Stomach (tissue), 8 donors: ENCODE measurements at regions not wholly inside any gene's neighbourhood (a gene's known extent, or its start where the extent isn't known, plus 50 kb on each side); places are given as distances from the start of the nearest gene placed in this dataset.
"Not testable (repeated sequence)": the region's sequence is repeated elsewhere in the genome, so short reads cannot be mapped to it uniquely, and the experiment has no call there.

ENCODE experiments used
- DNase-seq, 2 donors: peaks; one replicate each; pipeline versions ENCODE4 v3.0.0 to v3.0.0-alpha.2; 2013 to 2019
- H3K27ac ChIP-seq, 5 donors: fragments of 200-600 bp in 4 of 5; sonication (generic) in 4 of 5; one replicate each; pipeline ENCODE4 v1.5.1; 2013 to 2019; ENCODE audit warnings: mild to moderate bottlenecking in 1 of 5, moderate library complexity in 1 of 5
- H3K27me3 ChIP-seq, 3 donors: fragments of 200-600 bp; sonication (generic); one replicate each; pipeline ENCODE4 v1.5.1; 2017 to 2019; ENCODE audit warnings: mixed run types in 1 of 3
- H3K36me3 ChIP-seq, 4 donors: fragments of 200-600 bp; sonication (generic); 1 replicate in 3 of 4; 2 replicates in 1 of 4; pipeline ENCODE4 v1.5.1; 2016 to 2019
- H3K4me1 ChIP-seq, 4 donors: fragments of 200-600 bp; sonication (generic); one replicate each; pipeline ENCODE4 v1.5.1; 2016 to 2019
- H3K4me3 ChIP-seq, 4 donors: fragments of 200-600 bp; sonication (generic) in 3 of 4; one replicate each; pipeline ENCODE4 v1.5.1; 2016 to 2019; ENCODE audit warnings: mild to moderate bottlenecking in 1 of 4
- H3K9me3 ChIP-seq, 4 donors: fragments of 200-600 bp; sonication (generic); one replicate each; pipeline ENCODE4 v1.5.1; 2016 to 2019
- CTCF ChIP-seq, 7 experiments: fragments of 450-650 bp in 4 of 7; fragments of 200-600 bp in 3 of 7; sonication (generic) in 3 of 7; IDR thresholded peaks; one replicate each; pipeline ENCODE4 v1.5.1; 2016 to 2019; ENCODE audit warnings: antibody characterized with exemption in 7 of 7, control low read depth in 2 of 7, mild to moderate bottlenecking in 1 of 7
- EP300 ChIP-seq: sonication (generic); formaldehyde crosslinking; IDR thresholded peaks from one replicate; pipeline ENCODE4 v1.6.1; 2017; ENCODE audit warnings: antibody characterized with exemption
- POLR2A ChIP-seq, 4 donors: fragments of 450-650 bp; IDR thresholded peaks; one replicate each; pipeline ENCODE4 v1.6.1; 2016; ENCODE audit warnings: antibody characterized with exemption in 4 of 4, control low read depth in 2 of 4, mild to moderate bottlenecking in 1 of 4, moderate library complexity in 1 of 4
- POLR2AphosphoS5 ChIP-seq, 3 donors: sonication (generic); formaldehyde crosslinking; IDR thresholded peaks; one replicate each; pipeline ENCODE4 v1.6.1; 2016; ENCODE audit warnings: antibody characterized with exemption in 3 of 3
- WGBS, 5 donors: extraction: QIAGEN DNeasy Blood & Tissue Kit in 3 of 5; methylation state at CpG; one replicate each; pipeline versions ENCODE4 v1.1.5 to v1.1.7; 2013 to 2018; 5-methylcytosine and 5-hydroxymethylcytosine counted together
- intact Hi-C: fragments of 100-400 bp; cut with DNase I; formaldehyde crosslinking; loops from one replicate; pipeline ENCODE4 v1.15.1; 2023; ENCODE audit warnings: low total_unique reads
- donor health status: healthy with polysubstance abuse.
- donor health status: Bipolar disorder and iron deficiency.
- donor health status: healthy.

DNA sequence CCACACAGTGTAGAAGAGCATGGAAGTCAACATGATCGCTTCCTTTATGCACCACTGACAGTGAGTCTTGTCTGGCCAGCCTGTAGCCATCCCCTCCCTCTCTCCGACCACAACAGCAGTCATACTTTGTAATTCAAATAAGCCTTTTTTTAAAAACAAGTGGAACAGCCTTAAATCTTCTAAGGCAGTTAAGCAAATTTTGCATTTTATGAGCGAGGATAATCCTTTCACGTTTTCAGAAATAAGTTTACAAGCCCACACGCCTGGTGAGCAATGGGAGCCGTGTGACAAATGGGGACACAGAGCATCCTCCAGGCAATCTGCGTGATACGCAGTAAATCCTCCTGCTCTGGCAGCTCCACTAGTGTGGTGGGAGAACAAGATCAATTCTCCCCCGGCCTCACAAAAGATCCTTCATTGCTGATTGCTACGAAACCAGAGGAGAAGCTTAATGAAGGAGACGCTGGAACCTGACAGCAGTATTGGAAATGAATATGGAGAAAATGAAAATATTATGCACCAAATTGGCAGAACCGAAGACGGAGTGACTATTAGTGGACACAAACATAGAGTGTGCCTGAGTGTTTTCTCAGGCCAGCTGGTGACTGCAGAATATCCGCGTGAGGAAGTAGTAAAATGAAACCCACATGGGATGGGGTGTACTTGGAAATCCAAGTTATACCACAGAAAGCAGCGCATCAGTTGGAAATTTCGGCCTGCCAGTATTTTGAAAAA lies 104.2 kb upstream of the CDCA7L start:
- Histone ChIP-seq H3K4me3 (no peak overlapping the region), H3K27ac (no peak overlapping the region), H3K9me3 (no peaks in the 10 kb centered on the region), H3K36me3 (no peaks in the 10 kb centered on the region), H3K27me3 (no peaks in the 10 kb centered on the region), H3K4me1 (no peaks in the 10 kb centered on the region)
- WGBS, 5 donors, result 86 to 89% (median 88%) methylated on average over 17 of the region's 17 CpGs
- TF ChIP-seq POLR2A (IDR thresholded peaks at IDR 0.05) (no peak), EP300 (no peak), CTCF (IDR thresholded peaks at IDR 0.05) (no peak), POLR2AphosphoS5 (IDR thresholded peaks at IDR 0.05) (no peak)
- DNase-seq, result no peak
- intact Hi-C loops, result no loop called here

- H3K36me3 ChIP-seq, result no peaks in the 10 kb centered on the region
- no peak for DNase-seq
- TF ChIP-seq POLR2A (IDR thresholded peaks at IDR 0.05) (no peak), POLR2AphosphoS5 (IDR thresholded peaks at IDR 0.05) (no peak), EP300 (no peak), CTCF (IDR thresholded peaks at IDR 0.05) (no peak)
- no peaks in the 10 kb centered on the region for H3K9me3 ChIP-seq
- H3K4me3 ChIP-seq, result no peak overlapping the region
- no peaks in the 10 kb centered on the region for H3K4me1 ChIP-seq
- 75 to 92% (median 78%) methylated on average over 5 of the region's 5 CpGs for WGBS, 5 donors
- H3K27ac ChIP-seq, result no peak overlapping the region
- H3K27me3 ChIP-seq, result no peaks in the 10 kb centered on the region
- intact Hi-C loops, result no loop called here
These were observed 97.7 kb upstream of the CDCA7L start for GRCh38 chr7:22043367-22043766.

GRCh38 chr7:22040923-22041595 lies 95.4 kb upstream of the CDCA7L start:
- Histone ChIP-seq H3K9me3 (no peaks in the 10 kb centered on the region), H3K27ac (no peak overlapping the region), H3K4me3 (no peak overlapping the region), H3K36me3 (no peaks in the 10 kb centered on the region), H3K4me1 (no peaks in the 10 kb centered on the region), H3K27me3 (no peaks in the 10 kb centered on the region)
- TF ChIP-seq POLR2AphosphoS5 (IDR thresholded peaks at IDR 0.05) (no peak), EP300 (no peak), POLR2A (IDR thresholded peaks at IDR 0.05) (no peak), CTCF (IDR thresholded peaks at IDR 0.05) (no peak)
- intact Hi-C loops, result no loop called here
- no peak for DNase-seq
- WGBS, 5 donors, result 59 to 68% (median 63%) methylated on average over 4 of the region's 4 CpGs

GRCh38 chr7:22039670-22040069 lies 94.0 kb upstream of the CDCA7L start:
- H3K27me3 ChIP-seq, result no peaks in the 10 kb centered on the region
- WGBS, 5 donors, result 56 to 80% (median 70%) methylated on average over 1 of the region's 1 CpG
- DNase-seq, result no peak
- TF ChIP-seq CTCF (IDR thresholded peaks at IDR 0.05), result no peak
- TF ChIP-seq POLR2AphosphoS5 (IDR thresholded peaks at IDR 0.05), result no peak
- TF ChIP-seq EP300, result no peak
- TF ChIP-seq POLR2A (IDR thresholded peaks at IDR 0.05), result no peak
- no peaks in the 10 kb centered on the region for H3K36me3 ChIP-seq
- no peak overlapping the region for H3K27ac ChIP-seq
- H3K4me3 ChIP-seq, result no peak overlapping the region
- intact Hi-C loops, result no loop called here
- no peaks in the 10 kb centered on the region for H3K4me1 ChIP-seq
- no peaks in the 10 kb centered on the region for H3K9me3 ChIP-seq

DNA sequence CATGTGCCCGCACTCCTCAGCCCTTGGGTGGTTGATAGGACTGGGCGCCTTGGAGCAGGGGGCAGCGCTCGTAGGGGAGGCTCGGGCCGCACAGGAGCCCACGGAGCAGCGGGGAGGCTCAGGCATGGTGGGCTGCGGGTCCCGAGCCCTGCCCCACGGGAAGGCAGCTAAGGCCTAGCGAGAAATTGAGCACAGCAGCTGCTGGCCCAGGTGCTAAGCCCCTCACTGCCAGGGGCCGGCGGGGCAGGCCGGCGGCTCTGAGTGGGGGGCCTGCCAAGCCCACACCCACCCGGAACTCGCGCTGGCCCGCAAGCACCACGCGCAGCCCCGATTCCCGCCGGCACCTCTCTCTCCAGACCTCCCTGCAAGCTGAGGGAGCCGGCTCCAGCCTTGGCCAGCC lies 86.7 kb upstream of the CDCA7L start:
- H3K4me3 ChIP-seq, H3K27me3 ChIP-seq, H3K4me1 ChIP-seq, DNase-seq, H3K27ac ChIP-seq, H3K36me3 ChIP-seq, intact Hi-C loops: not testable (repeated sequence)
- H3K9me3 ChIP-seq, result peaks cover 0 to 11% (median 2%) of the 10 kb centered on the region in 4 donors
- WGBS, 5 donors, result 81 to 95% (median 89%) methylated on average over 8 to 26 of the region's 26 CpGs

- 95 to 96% (median 96%) methylated on average over 13 to 25 of the region's 25 CpGs for WGBS, 5 donors
- H3K4me3 ChIP-seq, H3K27me3 ChIP-seq, H3K27ac ChIP-seq, H3K4me1 ChIP-seq, H3K36me3 ChIP-seq, DNase-seq, intact Hi-C loops: not testable (repeated sequence)
- H3K9me3 ChIP-seq, result peaks cover 0 to 11% (median 2%) of the 10 kb centered on the region in 4 donors
These were observed 83.0 kb upstream of the CDCA7L start for GRCh38 chr7:22028656-22029055.
